NK-92 treated with Interleukin-12 subunit alpha and Interleukin-12 subunit beta, amount 100 ng/mL, for 24 hours (cell line): ENCODE measurements at regions not wholly inside any gene's neighbourhood (a gene's known extent, or its start where the extent isn't known, plus 50 kb on each side); places are given as distances from the start of the nearest gene placed in this dataset.
"Not testable (repeated sequence)": the region's sequence is repeated elsewhere in the genome, so short reads cannot be mapped to it uniquely, and the experiment has no call there.

Source experiments
- DNase-seq: peaks from one replicate; lab custom pipeline; 2025; lab: John Stamatoyannopoulos, UW

GRCh38 chr3:169029674-169030285 lies 633.7 kb downstream of the MECOM start:
- DNase-seq = no peak

GRCh38 chr3:169028716-169029115 lies 634.8 kb downstream of the MECOM start:
- no peak for DNase-seq

GRCh38 chr3:169026543-169027182 lies 636.8 kb downstream of the MECOM start:
- no peak for DNase-seq

DNA sequence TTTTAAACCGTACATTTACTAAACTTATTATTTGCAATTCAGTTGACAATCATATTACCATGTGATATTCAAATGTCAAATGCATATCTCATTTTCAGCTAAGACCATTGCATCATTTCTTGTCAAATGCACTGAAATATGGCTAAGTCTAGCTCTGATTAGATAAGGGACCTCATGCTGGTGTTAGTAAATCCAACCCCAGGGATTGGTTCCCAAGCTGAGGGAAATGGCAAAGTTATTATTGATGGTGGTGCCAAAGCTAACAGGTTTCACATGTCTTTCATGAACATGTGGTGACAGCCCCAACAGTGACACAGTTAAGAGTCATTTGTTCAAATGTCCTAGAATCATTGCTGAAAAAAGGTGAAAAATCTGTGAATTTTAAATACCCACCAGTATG lies 641.1 kb downstream of the MECOM start:
- no peak for DNase-seq

- no peak for DNase-seq
These were observed 643.1 kb downstream of the MECOM start for GRCh38 chr3:169020371-169020770.

DNA sequence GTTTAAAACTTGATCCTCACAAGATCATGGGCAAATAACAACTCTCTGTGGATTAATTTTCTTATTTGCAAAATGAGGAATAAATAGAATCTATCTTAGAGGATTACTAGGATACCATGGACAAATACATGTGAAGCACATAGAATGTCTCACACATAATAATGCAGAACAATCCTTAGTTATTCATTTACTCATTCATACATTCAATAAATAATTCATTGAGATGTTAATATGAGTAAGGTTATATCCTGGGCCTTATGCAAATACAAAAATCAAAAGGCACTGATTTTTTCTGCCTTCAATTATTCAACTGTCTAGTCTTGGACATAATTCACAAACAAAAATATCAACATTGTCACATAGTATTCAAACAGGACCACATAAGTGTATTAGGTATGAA lies 654.1 kb downstream of the MECOM start:
- no peak for DNase-seq

GRCh38 chr3:169008776-169009358 lies 654.6 kb downstream of the MECOM start:
- no peak for DNase-seq

- no peak for DNase-seq
These were observed 656.4 kb downstream of the MECOM start for GRCh38 chr3:169007145-169007544.

- DNase-seq = not testable (repeated sequence)
These were observed 657.1 kb downstream of the MECOM start for GRCh38 chr3:169006398-169006797.

DNA sequence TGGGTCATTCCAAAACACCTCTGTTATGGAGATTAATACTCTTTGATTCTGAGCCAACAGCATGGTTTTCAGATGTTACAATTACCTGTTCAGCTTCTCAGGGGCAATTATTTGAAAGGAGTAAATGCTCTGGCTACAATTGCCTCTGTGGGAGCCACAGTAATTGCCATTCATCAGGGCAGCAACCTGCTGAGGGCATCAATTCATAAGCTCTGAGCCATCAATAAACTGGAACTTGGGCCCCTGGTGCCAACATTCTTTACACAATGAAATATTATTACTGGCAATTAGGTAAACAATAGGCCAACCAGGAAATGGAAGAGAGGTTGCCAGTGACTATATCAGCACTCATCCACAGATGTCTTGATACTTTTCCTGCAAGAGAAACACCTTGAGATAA lies 660.8 kb downstream of the MECOM start:
- no peak for DNase-seq

- DNase-seq = no peak
These were observed 664.7 kb downstream of the MECOM start for GRCh38 chr3:168998792-168999191.

- DNase-seq = no peak
These were observed 666.0 kb downstream of the MECOM start for GRCh38 chr3:168997488-168997887.

DNA sequence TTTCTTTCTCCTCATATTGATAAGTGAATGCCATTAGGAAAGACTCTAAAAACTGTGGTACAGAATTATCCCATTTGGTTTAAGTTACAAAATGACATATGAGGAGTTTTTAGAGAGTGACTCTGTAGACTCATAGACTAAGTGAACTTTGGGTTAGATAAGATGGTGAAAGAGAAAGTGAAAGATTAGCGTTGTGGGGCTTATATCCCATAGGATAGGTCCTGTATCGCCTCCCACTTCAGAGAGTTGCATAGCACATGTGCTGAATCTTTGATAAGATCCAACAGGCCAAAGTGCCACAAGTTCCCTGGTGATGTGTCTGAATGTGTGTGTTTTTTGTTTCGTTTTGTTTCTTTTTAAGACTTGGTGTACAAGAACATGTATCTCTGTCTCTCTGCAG lies 666.9 kb downstream of the MECOM start:
- DNase-seq = no peak

DNA sequence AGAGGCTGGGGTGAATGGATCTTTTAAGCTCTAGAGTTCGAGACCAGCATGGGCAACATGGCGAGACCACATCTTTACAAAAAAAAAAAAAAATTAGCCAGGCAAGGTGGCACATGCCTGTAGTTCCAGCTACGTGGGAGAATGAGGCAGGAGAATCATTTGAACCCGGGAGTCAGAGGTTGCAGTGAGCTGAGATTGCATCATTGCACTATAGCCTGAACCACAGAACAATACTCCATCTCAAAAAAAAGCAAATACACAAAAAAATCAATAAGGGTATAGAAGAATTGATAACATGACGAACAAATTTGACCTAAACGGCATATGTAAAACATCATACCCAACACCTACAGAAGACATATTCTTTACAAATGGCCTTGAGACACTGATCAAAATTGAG lies 668.4 kb downstream of the MECOM start:
- no peak for DNase-seq

DNA sequence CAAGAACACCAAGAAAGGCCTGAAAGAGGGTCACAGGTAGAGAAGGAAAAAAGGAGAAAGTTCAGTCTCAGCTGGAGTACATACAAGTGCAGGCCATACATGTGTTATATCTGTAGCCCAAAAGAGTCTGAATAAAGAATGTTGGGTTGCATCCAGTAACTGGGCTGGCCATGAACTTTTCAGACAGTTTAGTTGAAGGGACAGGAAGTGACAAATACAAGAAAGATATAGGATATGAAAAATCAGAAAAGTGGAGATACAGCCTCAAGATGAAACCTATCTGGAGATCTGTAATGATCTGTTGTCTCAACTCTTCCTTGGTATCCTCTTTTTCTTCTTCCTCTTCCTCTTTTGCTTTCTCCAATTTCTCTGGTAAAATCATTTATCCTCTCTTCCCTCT lies 671.7 kb downstream of the MECOM start:
- no peak for DNase-seq

- DNase-seq = no peak
These were observed 672.9 kb downstream of the MECOM start for GRCh38 chr3:168990621-168991020.

GRCh38 chr3:168990134-168990533 lies 673.4 kb downstream of the MECOM start:
- no peak for DNase-seq

GRCh38 chr3:168989396-168989795 lies 674.1 kb downstream of the MECOM start:
- no peak for DNase-seq

DNA sequence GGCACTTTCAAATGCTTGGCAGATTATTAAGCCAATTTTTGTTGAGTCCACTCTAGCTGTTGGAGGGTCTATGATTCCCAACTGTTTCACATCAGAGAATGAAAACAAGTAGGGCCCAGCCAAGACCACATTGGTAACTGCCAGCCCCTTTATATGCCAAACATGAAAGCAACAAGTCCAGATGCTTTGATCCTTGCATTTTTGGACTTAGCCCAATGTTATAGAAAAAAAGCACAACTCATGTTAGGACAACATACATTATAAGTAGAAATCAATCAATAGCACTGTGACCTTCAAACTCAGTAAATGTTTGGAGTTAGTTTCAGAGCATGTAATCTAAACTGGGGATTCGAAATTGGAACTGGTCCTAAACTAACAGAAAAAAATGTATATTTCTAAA lies 674.7 kb downstream of the MECOM start:
- DNase-seq = no peak

GRCh38 chr3:168984872-168985271 lies 678.6 kb downstream of the MECOM start:
- no peak for DNase-seq

- no peak for DNase-seq
These were observed 680.5 kb downstream of the MECOM start for GRCh38 chr3:168983046-168983445.

DNA sequence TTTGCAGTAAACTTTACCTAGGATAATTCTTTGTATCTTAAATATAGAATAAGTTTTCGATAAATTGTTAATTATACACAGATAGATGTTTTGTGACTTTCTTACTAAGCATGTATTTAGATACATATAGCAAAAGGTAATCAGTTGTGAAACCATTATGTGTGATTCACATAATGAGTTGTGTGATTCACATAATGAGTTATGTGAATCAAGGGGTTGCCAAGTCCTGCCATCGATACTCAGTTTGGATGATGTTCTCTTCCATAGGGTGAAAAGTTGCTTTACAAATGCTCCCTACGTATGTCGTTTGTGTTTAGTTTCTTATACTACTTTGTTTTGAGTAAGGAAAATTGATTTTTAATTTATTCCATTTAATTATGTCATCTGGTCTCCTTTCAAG lies 682.1 kb downstream of the MECOM start:
- no peak for DNase-seq

DNA sequence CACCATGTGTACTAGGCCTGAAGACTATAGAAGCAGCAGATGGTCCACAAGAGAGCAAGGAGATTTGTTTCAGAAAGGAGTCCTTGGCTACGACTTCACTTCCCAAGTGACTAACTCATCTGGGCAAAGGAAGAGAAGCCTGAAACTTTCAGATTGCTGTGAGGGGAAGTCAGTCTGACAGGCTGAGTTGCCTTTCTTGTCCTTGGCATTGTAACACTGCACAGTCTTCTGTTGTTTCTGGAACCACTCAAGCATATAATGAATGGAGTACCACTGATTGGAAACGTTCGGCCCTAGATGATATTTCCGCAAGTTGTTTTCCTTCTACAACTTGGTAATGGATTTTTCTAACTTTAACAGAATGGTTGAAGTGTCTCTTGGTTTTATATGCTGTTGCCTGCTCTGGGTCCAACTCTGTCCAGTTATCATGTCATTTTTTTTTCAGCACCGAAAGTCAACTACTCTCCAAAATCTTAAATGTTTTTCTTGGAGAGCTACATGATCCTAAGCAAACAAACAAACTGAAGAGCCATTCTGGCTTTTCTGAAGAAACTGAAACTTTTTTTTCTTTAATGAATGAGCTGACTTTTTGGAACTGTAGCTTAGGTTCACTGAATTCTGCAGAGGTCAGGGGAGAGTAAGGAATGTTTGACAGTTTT lies 685.7 kb downstream of the MECOM start:
- no peak for DNase-seq
